Amygdala (tissue), 56 donors: ENCODE measurements at regions not wholly inside any gene's neighbourhood (a gene's known extent, or its start where the extent isn't known, plus 50 kb on each side); places are given as distances from the start of the nearest gene placed in this dataset.
"Not testable (repeated sequence)": the region's sequence is repeated elsewhere in the genome, so short reads cannot be mapped to it uniquely, and the experiment has no call there.

Experiments used
- DNase-seq, 56 donors: peaks; one replicate each; lab custom pipeline; 2025; lab: John Stamatoyannopoulos, UW

DNA sequence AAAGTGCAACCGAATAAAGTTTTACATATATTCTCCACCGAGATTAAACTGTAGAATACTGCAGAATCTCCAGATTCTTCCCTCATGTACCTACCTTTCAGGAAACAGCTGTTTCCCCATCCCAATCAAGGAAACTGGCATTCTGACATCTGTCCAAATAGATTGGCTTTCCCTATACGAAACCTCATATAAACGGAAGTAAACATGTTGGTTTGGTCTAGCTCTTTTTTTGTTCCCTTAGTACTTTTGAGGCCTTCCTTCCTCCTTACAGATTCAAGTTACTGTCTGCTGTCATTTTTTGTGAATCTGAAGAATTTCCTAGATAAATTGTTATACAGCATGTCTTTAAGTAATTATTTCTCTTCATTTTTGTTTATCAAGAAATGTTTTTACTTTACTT, 554.6 kb downstream of the RPIA start:
- not testable (repeated sequence) for DNase-seq

DNA sequence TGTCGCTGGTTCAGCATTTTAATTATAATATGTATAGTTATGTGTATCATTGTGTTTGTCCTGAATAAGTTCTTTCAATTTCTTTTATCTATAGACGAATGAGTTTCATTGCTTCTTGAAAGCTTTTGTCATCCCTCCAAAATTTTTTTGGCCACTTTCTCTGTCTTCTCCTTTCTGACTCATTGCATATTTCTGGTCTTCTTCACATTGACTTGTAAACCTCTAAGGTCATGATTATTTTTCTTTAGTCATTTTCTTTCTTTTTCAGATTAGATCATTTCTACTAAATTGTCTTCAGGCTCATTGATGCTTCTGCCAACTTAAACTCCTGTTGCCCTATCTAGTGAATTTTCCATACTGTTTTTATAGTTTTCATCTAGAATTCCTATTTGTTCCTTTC, 555.1 kb downstream of the RPIA start:
- DNase-seq, result not testable (repeated sequence)

DNA sequence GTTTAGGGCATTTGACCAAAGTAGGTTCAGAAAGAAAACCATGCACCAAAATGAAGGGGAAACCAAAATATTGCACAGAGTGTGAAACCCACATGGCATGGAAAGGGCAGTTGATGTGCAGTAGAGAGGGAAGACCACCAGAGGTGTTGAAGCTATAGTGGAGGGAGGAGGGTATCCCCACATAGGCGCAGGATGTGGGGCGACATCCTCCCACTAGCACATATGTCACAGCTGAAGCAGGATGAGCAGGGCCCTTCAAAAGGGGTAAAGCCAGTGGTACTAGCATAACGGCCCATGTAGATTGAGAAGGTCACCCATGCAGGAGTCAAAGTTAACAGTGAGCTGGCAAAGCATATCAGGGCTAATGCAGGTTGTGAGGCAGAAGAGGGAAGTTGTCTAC, 563.5 kb downstream of the RPIA start:
- DNase-seq, result not testable (repeated sequence)

DNA sequence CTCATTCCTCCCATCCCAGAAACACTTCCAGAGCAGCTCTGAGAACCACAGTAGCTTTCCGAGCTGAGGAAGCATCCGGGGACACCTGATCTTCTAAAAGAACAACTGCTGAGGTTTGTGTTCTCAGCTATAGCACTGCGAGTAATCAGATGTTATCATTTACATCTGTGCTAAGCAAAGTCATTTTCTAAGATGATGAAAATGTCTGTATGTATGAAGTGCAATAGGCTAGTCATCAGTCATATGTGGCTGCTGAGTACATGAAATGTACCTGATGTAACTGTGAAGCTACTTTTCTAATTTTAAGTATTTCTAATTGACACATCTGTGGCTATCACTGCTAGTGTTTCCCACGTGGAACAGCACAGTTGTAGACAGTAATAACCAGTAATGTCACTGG, 582.0 kb downstream of the RPIA start:
- DNase-seq, result not testable (repeated sequence)

DNA sequence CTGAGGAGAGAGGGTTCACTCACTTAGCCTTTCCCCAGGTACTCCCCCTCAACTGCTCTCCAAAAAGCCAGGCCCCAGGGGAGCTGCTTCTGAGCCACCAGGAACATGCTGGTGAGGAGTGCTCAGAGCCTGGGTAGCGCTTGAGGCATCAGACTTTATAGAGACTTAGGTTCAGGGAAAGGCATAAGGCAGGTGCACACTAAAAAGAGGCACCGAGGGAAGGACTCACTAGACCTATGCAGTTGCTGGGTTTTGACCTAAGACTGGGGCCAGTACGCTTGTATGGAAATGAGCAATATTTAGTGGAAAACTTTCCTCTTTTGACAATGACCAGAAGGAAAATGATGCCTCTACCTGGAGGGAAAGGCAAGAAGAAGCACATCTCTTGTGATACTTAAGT, 589.1 kb downstream of the RPIA start:
- not testable (repeated sequence) for DNase-seq

DNA sequence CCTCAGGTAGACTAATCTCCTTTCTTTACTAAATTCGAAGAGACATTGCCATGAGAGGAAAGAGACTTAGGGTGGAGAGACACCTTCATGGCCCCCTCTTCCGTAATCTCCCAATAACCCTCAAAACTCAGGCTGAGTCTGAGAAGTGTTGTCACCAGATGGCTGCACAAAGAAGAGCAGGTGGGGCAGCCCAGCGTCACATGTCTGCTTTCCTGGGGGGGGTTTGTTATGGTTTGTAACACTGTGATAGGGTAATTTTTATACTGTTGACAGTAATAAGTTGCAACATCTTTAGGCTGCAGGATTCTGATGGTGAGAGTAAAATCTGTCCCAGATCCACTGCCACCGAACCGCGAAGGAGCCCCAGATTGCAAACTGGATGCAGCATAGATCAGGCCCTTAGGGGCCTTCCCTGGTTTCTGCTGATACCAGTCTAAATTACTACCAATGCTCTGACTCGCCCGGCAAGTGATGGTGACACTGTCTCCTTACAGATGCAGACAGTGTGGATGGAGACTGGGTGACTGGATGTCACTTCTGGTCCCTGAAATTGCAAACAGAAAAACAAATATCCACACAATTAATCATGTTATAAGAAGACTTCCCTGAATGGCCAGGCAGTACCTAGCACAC, 595.1 kb downstream of the RPIA start:
- not testable (repeated sequence) for DNase-seq

DNA sequence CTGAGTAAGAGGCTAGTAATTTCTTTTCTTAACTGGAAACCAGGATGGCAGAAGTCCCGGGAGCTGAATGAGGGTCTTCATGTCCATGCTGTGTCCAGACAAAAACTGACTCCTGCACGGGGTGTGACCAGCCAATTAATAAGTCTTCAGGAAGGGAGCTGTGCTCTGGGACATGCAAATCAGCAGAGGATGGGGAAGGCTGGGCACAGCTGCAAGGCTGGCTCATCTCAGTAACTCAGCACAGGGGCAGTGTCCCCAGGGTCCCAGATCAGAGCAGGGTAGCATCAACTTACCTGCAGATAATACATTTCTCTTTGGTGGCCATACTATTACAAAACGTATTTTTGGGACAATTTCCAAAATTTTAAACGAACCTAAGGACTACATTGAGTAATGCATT, 595.6 kb downstream of the RPIA start:
- DNase-seq, result not testable (repeated sequence)

DNA sequence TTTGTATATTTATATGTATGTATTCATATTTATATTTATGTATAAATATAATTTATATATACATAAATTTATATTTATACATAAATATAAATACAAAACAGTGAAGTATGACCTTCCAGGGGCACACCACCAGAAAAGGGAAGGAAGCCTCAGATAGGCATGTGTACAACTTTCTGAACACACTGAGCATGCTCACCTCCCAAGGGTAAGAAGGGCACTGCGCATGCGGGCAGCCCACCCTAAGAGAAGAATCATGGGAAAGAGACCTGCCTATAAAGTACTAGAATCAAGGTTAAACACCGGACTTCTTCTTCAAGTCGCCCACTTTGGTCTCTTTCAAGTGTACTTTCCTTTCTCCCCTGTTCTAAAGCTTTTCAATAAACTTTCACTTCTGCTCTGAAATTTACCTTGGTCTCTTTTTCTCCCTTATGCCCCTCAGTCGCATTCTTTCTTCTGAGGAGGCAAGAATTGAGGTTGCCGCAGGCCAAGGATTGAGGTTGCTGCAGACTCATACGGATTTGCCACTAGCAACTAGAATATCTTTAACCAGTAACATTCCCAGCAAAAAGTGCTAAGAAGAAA, 600.3 kb downstream of the RPIA start:
- not testable (repeated sequence) for DNase-seq

DNA sequence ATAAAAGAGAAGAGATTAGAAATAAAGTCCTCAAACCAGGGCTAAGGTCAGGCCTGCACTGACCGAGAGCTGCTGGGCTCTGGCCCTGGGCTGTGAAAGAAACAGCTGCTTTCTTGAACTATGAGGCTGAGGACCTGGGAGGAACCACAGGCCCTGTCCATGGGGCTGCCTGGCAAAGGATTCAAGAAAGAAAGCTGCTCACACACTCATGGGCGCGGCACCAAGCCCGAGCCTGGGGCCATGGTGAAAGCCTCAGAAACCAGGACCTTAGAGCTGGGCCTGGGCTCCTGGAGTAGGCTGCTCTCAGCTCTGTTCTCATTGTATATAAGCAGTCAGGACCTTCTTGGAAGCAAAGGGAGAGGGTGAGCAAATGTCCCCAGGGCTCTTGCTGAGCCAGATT, 601.9 kb downstream of the RPIA start:
- DNase-seq, result not testable (repeated sequence)

DNA sequence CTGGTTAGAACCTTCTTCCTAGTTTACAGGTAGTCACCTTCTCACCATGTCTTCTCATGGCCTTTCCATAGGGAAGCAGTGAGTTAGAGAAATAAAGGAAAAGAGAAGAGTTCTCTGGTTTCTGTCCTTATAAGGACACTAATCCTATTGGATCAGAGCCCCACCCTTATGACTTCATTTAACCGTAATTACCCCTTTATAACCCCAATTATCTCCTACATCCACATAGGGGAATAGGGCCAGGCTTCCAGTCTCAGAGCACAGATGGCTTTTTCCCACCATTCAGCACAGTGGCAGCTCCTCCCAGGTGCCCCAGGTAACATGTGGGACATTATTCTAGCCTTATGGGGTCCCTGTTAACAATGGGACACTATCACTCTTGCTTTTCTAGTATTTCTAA, 602.9 kb downstream of the RPIA start:
- not testable (repeated sequence) for DNase-seq

DNA sequence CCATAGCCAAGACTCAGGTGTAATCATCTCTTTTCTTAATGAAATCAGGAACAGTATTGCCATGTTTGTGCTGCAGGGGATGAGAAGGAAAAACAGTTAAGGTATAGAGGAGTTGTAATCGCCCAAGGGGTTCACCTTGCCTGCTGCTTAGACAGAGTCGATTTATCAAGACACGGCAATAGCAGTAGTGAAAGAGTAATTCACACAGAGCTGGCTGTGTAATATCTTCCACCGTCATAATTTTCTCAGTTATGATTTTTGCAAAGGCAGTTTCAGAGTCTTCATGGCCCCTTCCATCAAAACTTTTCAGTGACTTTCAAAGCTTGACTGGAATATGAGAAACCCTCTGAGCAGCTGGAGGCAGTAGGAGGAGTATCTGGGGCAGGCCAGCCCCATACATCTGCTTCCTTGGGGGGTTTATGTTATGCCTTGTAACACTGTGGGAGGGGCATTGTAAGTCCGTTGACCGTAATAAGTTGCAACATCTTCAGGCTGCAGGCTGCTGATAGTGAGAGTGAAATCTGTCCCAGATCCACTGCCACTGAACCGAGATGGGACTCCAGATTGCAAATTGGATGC, 605.4 kb downstream of the RPIA start:
- DNase-seq, result not testable (repeated sequence)

DNA sequence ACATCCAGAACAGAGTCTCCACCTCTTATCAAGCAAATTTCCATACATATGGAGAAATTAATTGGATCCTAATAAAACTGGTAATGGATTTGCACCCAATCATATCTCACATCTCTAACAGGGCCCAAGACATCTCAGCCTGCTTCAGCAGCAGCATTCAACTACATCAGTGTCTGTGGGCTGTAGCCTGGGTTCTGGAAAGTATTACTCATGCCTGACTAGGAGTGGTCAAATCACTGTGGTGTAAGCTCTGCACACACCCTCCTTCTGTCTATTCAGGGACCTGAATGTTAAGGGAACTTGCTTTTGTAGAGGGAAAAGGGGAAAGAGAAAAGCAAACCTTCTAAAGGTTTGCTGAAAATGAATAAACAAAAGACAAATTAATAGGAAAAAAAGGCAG, 607.7 kb downstream of the RPIA start:
- DNase-seq, result not testable (repeated sequence)

DNA sequence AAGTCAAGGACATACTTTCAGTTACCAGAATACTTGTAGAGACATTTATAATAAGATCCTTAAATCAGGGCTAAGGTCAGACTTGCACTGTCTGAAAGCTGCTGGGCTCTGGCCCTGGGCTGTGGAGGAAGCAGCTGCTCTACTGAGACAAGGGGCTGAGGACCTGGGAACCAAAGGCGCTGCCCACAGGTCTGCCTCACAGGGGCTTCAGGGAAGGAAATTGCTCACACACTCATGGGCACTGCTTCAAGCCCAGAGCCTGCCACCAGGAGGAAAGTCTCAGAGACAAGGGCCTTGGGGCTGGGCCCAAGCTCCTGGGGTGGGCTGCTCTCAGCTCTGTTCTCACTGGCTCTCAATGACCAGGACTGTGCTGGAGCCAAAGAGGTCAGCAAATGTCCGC, 614.1 kb downstream of the RPIA start:
- not testable (repeated sequence) for DNase-seq

DNA sequence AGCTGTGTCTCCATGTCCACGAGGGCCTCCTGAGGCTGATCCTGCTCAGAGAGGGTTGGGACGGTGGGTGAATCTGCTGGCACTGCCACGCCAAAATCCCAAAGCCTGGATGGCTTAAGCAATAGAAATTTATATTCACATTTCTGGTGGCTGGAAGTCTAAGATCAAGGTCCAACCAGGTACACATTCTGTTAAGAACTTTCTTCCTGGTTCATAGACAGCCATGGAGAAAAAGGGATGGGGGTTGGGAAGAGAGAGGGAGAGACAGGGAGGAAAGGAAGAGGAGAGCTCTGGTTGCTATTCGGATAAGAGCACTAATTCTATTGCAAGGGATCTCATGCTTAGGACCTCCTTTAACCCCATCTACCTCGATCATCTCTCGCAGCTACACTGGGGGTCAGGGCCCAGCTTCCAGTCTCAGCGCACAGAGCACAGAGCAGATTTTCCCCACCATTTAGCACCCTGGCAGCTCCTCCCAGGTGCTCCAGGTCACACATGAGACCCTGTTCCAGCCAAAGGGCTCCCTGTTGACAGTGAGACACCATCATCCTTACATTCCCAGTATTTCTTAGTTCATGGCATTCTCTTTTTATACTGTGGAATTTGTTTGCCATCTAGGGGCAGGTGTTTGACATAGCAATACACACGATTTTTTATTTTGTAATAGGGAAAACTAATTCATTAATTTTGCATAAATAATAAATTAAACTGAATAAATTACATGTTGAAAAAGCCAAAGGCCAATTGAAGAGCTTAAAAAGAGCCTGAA, 615.6 kb downstream of the RPIA start:
- DNase-seq, result not testable (repeated sequence)

DNA sequence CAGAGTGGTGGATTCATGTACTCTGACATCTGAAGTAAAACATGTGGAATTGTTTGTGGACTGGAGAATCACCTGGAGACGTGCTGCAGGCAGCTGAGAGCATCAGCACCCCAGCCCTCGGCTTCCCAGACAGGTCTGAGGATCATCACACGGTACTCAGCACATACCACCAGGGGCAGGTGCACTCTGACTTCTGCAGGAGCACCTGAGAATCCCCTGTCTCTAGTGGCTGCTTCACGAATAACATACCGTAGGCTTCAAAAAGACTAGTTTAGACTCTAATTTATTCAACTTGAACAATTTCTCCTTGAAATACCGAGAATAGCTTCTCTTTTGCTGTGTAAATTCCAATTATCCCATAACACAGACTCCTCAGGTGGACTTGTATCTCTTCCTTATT, 627.5 kb downstream of the RPIA start:
- DNase-seq, result not testable (repeated sequence)

DNA sequence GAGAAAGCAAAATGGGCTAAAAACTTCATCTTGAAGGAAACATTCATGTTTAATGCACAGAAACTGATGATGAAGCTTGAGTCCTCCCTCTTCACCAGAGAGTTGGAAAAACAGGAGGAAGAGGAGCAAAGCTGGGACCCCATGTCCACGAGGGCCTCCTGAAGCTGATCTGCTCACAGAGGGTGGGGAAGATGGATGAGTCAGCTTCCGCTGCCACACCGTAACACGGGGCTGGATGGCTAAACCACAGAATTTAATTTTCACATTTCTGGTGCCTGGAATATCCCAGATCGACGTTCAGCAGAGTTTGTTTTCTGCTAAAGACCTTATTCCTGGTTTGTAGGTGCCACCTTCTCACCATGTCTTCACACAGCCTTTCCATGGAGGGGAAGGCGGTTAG, 634.4 kb downstream of the RPIA start:
- DNase-seq, result not testable (repeated sequence)

DNA sequence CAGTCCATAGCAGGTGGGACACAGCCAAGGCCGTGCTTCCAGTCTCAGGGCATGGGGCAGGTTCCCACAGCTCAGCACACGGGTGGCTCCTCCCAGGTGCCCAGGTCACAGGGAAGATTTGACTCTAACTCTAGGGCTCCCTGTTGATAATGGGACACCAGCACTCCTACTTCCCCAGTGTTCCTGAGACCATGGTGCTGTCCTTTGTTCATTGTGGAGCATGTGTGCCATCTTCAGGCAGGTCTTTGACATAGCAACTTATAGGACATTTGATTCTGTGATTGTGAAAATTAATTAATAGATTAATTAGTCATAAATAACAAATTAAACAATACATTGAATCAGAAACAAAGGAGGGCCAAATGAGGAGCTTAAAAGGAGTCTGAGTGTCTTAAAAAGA, 635.0 kb downstream of the RPIA start:
- DNase-seq, result not testable (repeated sequence)

DNA sequence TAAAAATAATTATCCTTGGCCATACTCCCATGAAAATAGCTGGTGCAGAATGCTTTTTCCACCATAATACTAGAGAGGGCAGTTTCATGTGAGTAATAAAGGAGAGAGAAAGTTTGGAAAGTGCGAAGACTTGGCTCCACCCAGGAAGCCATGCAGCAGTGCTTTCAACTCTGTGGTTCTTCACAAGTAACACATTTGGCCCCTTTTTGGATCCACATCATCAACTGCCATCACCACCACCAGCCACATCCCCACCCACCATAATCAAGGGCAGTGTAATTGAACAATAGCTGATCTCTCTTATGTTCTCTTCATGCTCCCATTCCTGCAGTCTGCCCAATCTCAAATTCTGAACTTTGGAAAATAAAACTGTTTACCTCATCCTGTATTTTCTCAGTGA, 637.3 kb downstream of the RPIA start:
- DNase-seq, result not testable (repeated sequence)
